DND-41 (cell line): ENCODE measurements at regions not wholly inside any gene's neighbourhood (a gene's known extent, or its start where the extent isn't known, plus 50 kb on each side); places are given as distances from the start of the nearest gene placed in this dataset.

ENCODE experiments used
- ATAC-seq: fragments of 200-7000 bp; cut with Tn5 transposase; 3 replicates; pipeline ENCODE4 v1.9.1; 2021; ENCODE audit warnings: low read depth; ENCODE audit not compliant: insufficient read depth
- DNase-seq: peaks from one replicate; pipeline ENCODE4 v3.0.0-alpha.2; 2020
- H2AFZ ChIP-seq: 2 replicates; pipeline ENCODE4 v1.6.0; 2012; ENCODE audit warnings: low read depth, low read length
- H3K27ac ChIP-seq: 2 replicates; pipeline ENCODE4 v1.5.1; 2012; ENCODE audit warnings: low read length, inconsistent platforms
- H3K27me3 ChIP-seq: fragments of 200-600 bp; sonication (generic); 2 replicates; pipeline ENCODE4 v1.6.0; 2012; ENCODE audit warnings: low read length, mild to moderate bottlenecking, inconsistent platforms; ENCODE audit not compliant: insufficient read depth, poor library complexity
- H3K36me3 ChIP-seq: 2 replicates; pipeline ENCODE4 v1.5.1; 2012; ENCODE audit warnings: low read length, inconsistent platforms; ENCODE audit not compliant: insufficient read depth
- H3K4me1 ChIP-seq: 2 replicates; pipeline ENCODE4 v1.5.1; 2012; ENCODE audit warnings: mild to moderate bottlenecking, low read length; ENCODE audit not compliant: insufficient read depth
- H3K4me2 ChIP-seq: 2 replicates; pipeline ENCODE4 v1.6.0; 2012; ENCODE audit warnings: mild to moderate bottlenecking, moderate library complexity, low read length, inconsistent platforms; ENCODE audit not compliant: insufficient read depth
- H3K4me3 ChIP-seq, 2 experiments: fragments of 200-600 bp in 1 of 2; shearing (Covaris generic) in 1 of 2; 2 replicates each; pipeline ENCODE4 v1.5.1; 2012 to 2016; ENCODE audit warnings: inconsistent platforms in 2 of 2, low read length in 2 of 2, mild to moderate bottlenecking in 2 of 2, low read depth in 1 of 2, moderate library complexity in 1 of 2
- H3K79me2 ChIP-seq: 2 replicates; pipeline ENCODE4 v1.6.0; 2012; ENCODE audit warnings: low read length, inconsistent platforms; ENCODE audit not compliant: insufficient read depth
- H3K9ac ChIP-seq: 2 replicates; pipeline ENCODE4 v1.6.0; 2012; ENCODE audit warnings: low read depth, mild to moderate bottlenecking, inconsistent platforms, low read length, moderate library complexity
- H3K9me3 ChIP-seq: 2 replicates; pipeline ENCODE4 v1.5.1; 2012; ENCODE audit warnings: low read length, moderate library complexity, mild to moderate bottlenecking, inconsistent platforms; ENCODE audit not compliant: insufficient read depth, severe bottlenecking
- H4K20me1 ChIP-seq: 2 replicates; pipeline ENCODE4 v1.6.0; 2012; ENCODE audit warnings: low read length; ENCODE audit not compliant: insufficient read depth
- CTCF ChIP-seq: IDR thresholded peaks from 2 replicates; pipeline ENCODE4 v1.5.1; 2012; ENCODE audit warnings: borderline replicate concordance, low read length, moderate library complexity, mild to moderate bottlenecking; ENCODE audit not compliant: poor library complexity, severe bottlenecking; ENCODE audit errors: extremely low read depth
- EZH2 ChIP-seq: IDR thresholded peaks from 3 replicates; pipeline ENCODE4 v1.6.1; 2012; ENCODE audit warnings: borderline replicate concordance, low read depth, mild to moderate bottlenecking, moderate library complexity, low read length, inconsistent platforms; ENCODE audit not compliant: severe bottlenecking

- Histone ChIP-seq H3K79me2 (no peaks in the 10 kb centered on the region), H3K9ac (no peak overlapping the region), H3K4me1 (no peaks in the 10 kb centered on the region), H3K4me3 (no peak overlapping the region), H3K27me3 (no peaks in the 10 kb centered on the region), H3K36me3 (no peaks in the 10 kb centered on the region), H3K27ac (no peak overlapping the region), H2AFZ (no peak overlapping the region), H3K4me2 (no peak overlapping the region), H4K20me1 (no peaks in the 10 kb centered on the region), H3K9me3 (no peaks in the 10 kb centered on the region)
- DNase-seq (no peak), ATAC-seq (no peak)
- TF ChIP-seq CTCF (no peak), EZH2 (no peak)
These were observed 922.0 kb upstream of the SORCS1 start for GRCh38 chr10:108086502-108086901.

GRCh38 chr10:108082596-108082995 lies 918.1 kb upstream of the SORCS1 start:
- ATAC-seq, result no peak
- no peaks in the 10 kb centered on the region for H3K79me2 ChIP-seq
- no peaks in the 10 kb centered on the region for H4K20me1 ChIP-seq
- H3K27ac ChIP-seq, result no peak overlapping the region
- H3K4me2 ChIP-seq, result no peak overlapping the region
- no peaks in the 10 kb centered on the region for H3K27me3 ChIP-seq
- no peak for DNase-seq
- H3K4me1 ChIP-seq, result no peaks in the 10 kb centered on the region
- H3K4me3 ChIP-seq, result no peak overlapping the region
- TF ChIP-seq CTCF, result no peak
- no peak for TF ChIP-seq EZH2
- no peaks in the 10 kb centered on the region for H3K9me3 ChIP-seq
- H3K9ac ChIP-seq, result no peak overlapping the region
- H2AFZ ChIP-seq, result no peak overlapping the region
- no peaks in the 10 kb centered on the region for H3K36me3 ChIP-seq

- DNase-seq (no peak), ATAC-seq (no peak)
- H3K4me1 ChIP-seq, result no peaks in the 10 kb centered on the region
These were observed 913.8 kb upstream of the SORCS1 start for GRCh38 chr10:108078263-108078662.

More at GRCh38 chr10:108078263-108078662, 913.8 kb upstream of the SORCS1 start:
- H3K9ac ChIP-seq, result no peak overlapping the region
- no peak overlapping the region for H3K27ac ChIP-seq
- H3K4me3 ChIP-seq, result no peak overlapping the region
- H3K79me2 ChIP-seq, result no peaks in the 10 kb centered on the region
- TF ChIP-seq CTCF (no peak), EZH2 (no peak)
- H3K27me3 ChIP-seq, result no peaks in the 10 kb centered on the region
- no peaks in the 10 kb centered on the region for H4K20me1 ChIP-seq
- H3K36me3 ChIP-seq, result no peaks in the 10 kb centered on the region
- no peak overlapping the region for H2AFZ ChIP-seq
- H3K9me3 ChIP-seq, result no peaks in the 10 kb centered on the region
- no peak overlapping the region for H3K4me2 ChIP-seq
